GM12878 (cell line): ENCODE measurements at regions not wholly inside any gene's neighbourhood (a gene's known extent, or its start where the extent isn't known, plus 50 kb on each side); places are given as distances from the start of the nearest gene placed in this dataset.

Experiments
- ATAC-seq: fragments of 200-7000 bp; cut with Tn5 transposase; 3 replicates; pipeline ENCODE4 v1.9.1; 2020; ENCODE audit warnings: mild to moderate bottlenecking, moderate library complexity
- BruUV-seq: library from RNA; stranded (reverse); fragments of 400-500 nt; replicated peaks from 2 replicates; lab custom pipeline; 2021; lab: Mats Ljungman, UMichigan
- CTCF ChIA-PET: fragments of 300-600 bp; sonication (Branson Sonifier 250); formaldehyde crosslinking; extraction: SDS; loops from one replicate; lab custom pipeline; 2021; ENCODE audit warnings: inconsistent platforms; lab: Yijun Ruan, JAX
- POLR2A ChIA-PET: fragments of 350-600 bp; formaldehyde crosslinking; extraction: SDS; loops from one replicate; lab custom pipeline; 2021; ENCODE audit warnings: inconsistent platforms; lab: Charles Lee
- RAD21 ChIA-PET: fragments of 300-600 bp; sonication (Branson Sonifier 250); formaldehyde crosslinking; loops from one replicate; lab custom pipeline; 2023; ENCODE audit warnings: antibody characterized with exemption; ENCODE audit not compliant: unreplicated experiment; lab: Charles Lee
- SMC1A ChIA-PET: fragments of 300-600 bp; sonication (Branson Sonifier 250); formaldehyde crosslinking; loops from one replicate; lab custom pipeline; 2023; ENCODE audit not compliant: unreplicated experiment, uncharacterized antibody; lab: Charles Lee
- DNase-seq: peaks from one replicate; pipeline ENCODE4 v3.0.0-alpha.2; 2011; ENCODE audit warnings: low read depth, low spot score
- FAIRE-seq: peaks from 3 replicates; lab custom pipeline; 2011; peaks lifted over from hg19 to GRCh38; lab: Jason Lieb, UNC
- H2AFZ ChIP-seq: 2 replicates; pipeline ENCODE4 v1.6.0; 2011; ENCODE audit warnings: low read depth, low read length, control low read depth; ENCODE audit not compliant: control insufficient read depth
- H3K27ac ChIP-seq: 2 replicates; pipeline ENCODE4 v1.5.1; 2011; ENCODE audit warnings: control low read depth; ENCODE audit not compliant: control insufficient read depth, insufficient read depth
- H3K27me3 ChIP-seq, 2 experiments: replicated peaks in 1 of 2; 2 replicates each; pipeline versions ENCODE4 v1.6.0 to v1.6.1; 2011; ENCODE audit warnings: low read length in 1 of 2; ENCODE audit not compliant: control insufficient read depth in 2 of 2, insufficient read depth in 2 of 2
- H3K36me3 ChIP-seq, 2 experiments: 2 replicates each; pipeline ENCODE4 v1.5.1; 2011; ENCODE audit warnings: low read length in 1 of 2; ENCODE audit not compliant: control insufficient read depth in 2 of 2, insufficient read depth in 2 of 2
- H3K4me1 ChIP-seq: 2 replicates; pipeline ENCODE4 v1.6.1; 2011; ENCODE audit warnings: mild to moderate bottlenecking, low read length, moderate library complexity, mixed read lengths; ENCODE audit not compliant: control insufficient read depth, insufficient read depth
- H3K4me2 ChIP-seq: 2 replicates; pipeline ENCODE4 v1.6.0; 2011; ENCODE audit warnings: control low read depth; ENCODE audit not compliant: control insufficient read depth, insufficient read depth
- H3K4me3 ChIP-seq: fragments of 200-600 bp; sonication (generic); 2 replicates; pipeline ENCODE4 v1.5.1; 2016
- H3K79me2 ChIP-seq: 2 replicates; pipeline ENCODE4 v1.6.0; 2011; ENCODE audit warnings: low read length; ENCODE audit not compliant: control insufficient read depth, insufficient read depth
- H3K9ac ChIP-seq: 2 replicates; pipeline ENCODE4 v1.8.0; 2011; ENCODE audit warnings: low read length, control low read depth, mixed read lengths; ENCODE audit not compliant: control insufficient read depth, insufficient read depth
- H3K9me3 ChIP-seq: replicated peaks from 3 replicates; pipeline ENCODE4 v1.5.1; 2011; ENCODE audit warnings: mild to moderate bottlenecking, low read length; ENCODE audit not compliant: control insufficient read depth, insufficient read depth
- H4K20me1 ChIP-seq: 2 replicates; pipeline ENCODE4 v1.6.0; 2011; ENCODE audit not compliant: control insufficient read depth, insufficient read depth
- ATF2 ChIP-seq: IDR thresholded peaks from 2 replicates; pipeline ENCODE4 v1.6.1; 2012; ENCODE audit warnings: low read length, inconsistent platforms
- BHLHE40 ChIP-seq, 2 experiments: fragments of 450-650 bp in 1 of 2; IDR thresholded peaks; 2 replicates each; pipeline ENCODE4 v1.6.1; 2011 to 2017; ENCODE audit warnings: low read depth in 2 of 2, borderline replicate concordance in 1 of 2, improper control_type of control experiment in 1 of 2, low read length in 1 of 2, mild to moderate bottlenecking in 1 of 2
- CEBPB ChIP-seq, 2 experiments: fragments of 150-350 bp in 1 of 2; IDR thresholded peaks; 2 replicates each; pipeline ENCODE4 v1.6.1; 2012 to 2014; ENCODE audit warnings: low read depth in 2 of 2, low read length in 2 of 2, borderline replicate concordance in 1 of 2, inconsistent platforms in 1 of 2
- GABPA ChIP-seq: IDR thresholded peaks from 2 replicates; pipeline ENCODE4 v1.6.1; 2014; ENCODE audit warnings: antibody characterized with exemption, low read depth, mild to moderate bottlenecking, inconsistent platforms
- HSF1 ChIP-seq: fragments of 150-350 bp; IDR thresholded peaks from 2 replicates; pipeline ENCODE4 v1.6.1; 2014; ENCODE audit warnings: mild to moderate bottlenecking, low read depth, low read length
- IRF4 ChIP-seq: IDR thresholded peaks from 2 replicates; pipeline ENCODE4 v1.6.1; 2011; ENCODE audit warnings: low read depth, low read length
- KAT2A ChIP-seq: conservative IDR thresholded peaks from 2 replicates; pipeline ENCODE4 v1.6.1; 2011; ENCODE audit warnings: low read depth, low read length; ENCODE audit not compliant: control insufficient read depth
- NBN ChIP-seq: fragments of 450-650 bp; IDR thresholded peaks from 2 replicates; pipeline ENCODE4 v1.6.1; 2016
- NFIC ChIP-seq: IDR thresholded peaks from 2 replicates; pipeline ENCODE4 v1.6.1; 2012; ENCODE audit warnings: low read depth, mild to moderate bottlenecking, inconsistent platforms, low read length, moderate library complexity
- NR2C2 ChIP-seq: IDR thresholded peaks from 2 replicates; pipeline ENCODE4 v1.6.1; 2011; ENCODE audit warnings: borderline replicate concordance, low read depth; ENCODE audit not compliant: control insufficient read depth, insufficient read length
- PML ChIP-seq: IDR thresholded peaks from 2 replicates; pipeline ENCODE4 v1.6.1; 2012; ENCODE audit warnings: low read length, inconsistent platforms
- POLR2AphosphoS2 ChIP-seq: IDR thresholded peaks from 2 replicates; pipeline ENCODE4 v1.6.1; 2011; ENCODE audit warnings: low read depth, mild to moderate bottlenecking, low read length, improper control_type of control experiment, moderate library complexity
- SMARCA5 ChIP-seq: fragments of 450-650 bp; IDR thresholded peaks from 2 replicates; pipeline ENCODE4 v1.6.1; 2017; ENCODE audit warnings: mild to moderate bottlenecking
- TAF1 ChIP-seq: IDR thresholded peaks from 2 replicates; pipeline ENCODE4 v1.6.1; 2011; ENCODE audit warnings: mild to moderate bottlenecking, low read depth, low read length, borderline replicate concordance
- YBX1 ChIP-seq: fragments of 450-650 bp; IDR thresholded peaks from 2 replicates; pipeline ENCODE4 v1.6.1; 2016; ENCODE audit warnings: antibody characterized with exemption
- ZNF217 ChIP-seq: fragments of 450-650 bp; IDR thresholded peaks from 2 replicates; pipeline ENCODE4 v1.6.1; 2017; ENCODE audit warnings: antibody characterized with exemption, mild to moderate bottlenecking
- WGBS: methylation state at CpG from one replicate; pipeline ENCODE4 v1.1.6; 2016; ENCODE audit warnings: low lambda C conversion rate; ENCODE audit not compliant: insufficient replicate concordance, insufficient coverage; ENCODE audit errors: missing lambda C conversion rate; 5-methylcytosine and 5-hydroxymethylcytosine counted together
- in situ Hi-C: fragments of 300-500 bp; cut with MboI; formaldehyde crosslinking; loops from 9 replicates; pipeline ENCODE4 v1.14.3; 2018; ENCODE audit warnings: mixed read lengths
- intact Hi-C: fragments of 100-400 bp; cut with micrococcal nuclease; formaldehyde crosslinking; loops from one replicate; pipeline ENCODE4 v1.14.2; 2022; ENCODE audit not compliant: unreplicated experiment

GRCh38 chr5:29230591-29230990 is 1962.9 kb upstream of the CDH6 start:
- no peak for DNase-seq
- no peak overlapping the region for H2AFZ ChIP-seq
- no peaks in the 10 kb centered on the region for H3K4me1 ChIP-seq
- CTCF ChIA-PET, result interaction anchor here (0.8 kb wide), 1 partner anchor 13 kb away, joined by 4 read pairs; no protein-coding TSS in a partner anchor
- H3K9me3 ChIP-seq, result no peaks in the 10 kb centered on the region
- H3K9ac ChIP-seq, result no peak overlapping the region
- POLR2A ChIA-PET, result no interaction called here
- FAIRE-seq, result no peak
- H3K4me3 ChIP-seq, result no peak overlapping the region
- RAD21 ChIA-PET, result no interaction called here
- H3K4me2 ChIP-seq, result no peak overlapping the region
- ATAC-seq, result no peak
- in situ Hi-C loops (no loop called here), intact Hi-C loops (no loop called here)
- no peaks in the 10 kb centered on the region for H3K36me3 ChIP-seq
- no peaks in the 10 kb centered on the region for H4K20me1 ChIP-seq
- no peaks in the 10 kb centered on the region for H3K79me2 ChIP-seq
- no peak overlapping the region for H3K27ac ChIP-seq
- BruUV-seq, result no TSS peak
- TF ChIP-seq BHLHE40 (IDR thresholded peaks at IDR 0.05; ENCODE audit: borderline replicate concordance in 1 of 2, low read depth in 2 of 2, low read length in 1 of 2) (no peak), NR2C2 (no peak), PML (no peak), IRF4 (no peak), NFIC (no peak), YBX1 (no peak), CEBPB (IDR thresholded peaks at IDR 0.05; ENCODE audit: borderline replicate concordance in 1 of 2, low read depth in 2 of 2, low read length in 2 of 2) (no peak), SMARCA5 (no peak), NBN (no peak), ZNF217 (no peak), TAF1 (no peak), ATF2 (no peak), POLR2AphosphoS2 (no peak), HSF1 (no peak), GABPA (no peak), KAT2A (no peak)
- H3K27me3 ChIP-seq, result no peaks in the 10 kb centered on the region
- SMC1A ChIA-PET, result no interaction called here
- WGBS, result 28% methylated on average over 3 of the region's 3 CpGs
